LNCAP (cell line): ENCODE measurements at regions not wholly inside any gene's neighbourhood (a gene's known extent, or its start where the extent isn't known, plus 50 kb on each side); places are given as distances from the start of the nearest gene placed in this dataset.

ENCODE experiments used
- TF ChIP-seq, protein P1 (sequence below): fragments of 450-650 bp; IDR thresholded peaks from 2 replicates; pipeline ENCODE4 v1.5.1; 2017; ENCODE audit warnings: mild to moderate bottlenecking

GRCh38 chrX:117743469-117744251, 372.9 kb downstream of the KLHL13 start:
- TF ChIP-seq, protein P1, sequence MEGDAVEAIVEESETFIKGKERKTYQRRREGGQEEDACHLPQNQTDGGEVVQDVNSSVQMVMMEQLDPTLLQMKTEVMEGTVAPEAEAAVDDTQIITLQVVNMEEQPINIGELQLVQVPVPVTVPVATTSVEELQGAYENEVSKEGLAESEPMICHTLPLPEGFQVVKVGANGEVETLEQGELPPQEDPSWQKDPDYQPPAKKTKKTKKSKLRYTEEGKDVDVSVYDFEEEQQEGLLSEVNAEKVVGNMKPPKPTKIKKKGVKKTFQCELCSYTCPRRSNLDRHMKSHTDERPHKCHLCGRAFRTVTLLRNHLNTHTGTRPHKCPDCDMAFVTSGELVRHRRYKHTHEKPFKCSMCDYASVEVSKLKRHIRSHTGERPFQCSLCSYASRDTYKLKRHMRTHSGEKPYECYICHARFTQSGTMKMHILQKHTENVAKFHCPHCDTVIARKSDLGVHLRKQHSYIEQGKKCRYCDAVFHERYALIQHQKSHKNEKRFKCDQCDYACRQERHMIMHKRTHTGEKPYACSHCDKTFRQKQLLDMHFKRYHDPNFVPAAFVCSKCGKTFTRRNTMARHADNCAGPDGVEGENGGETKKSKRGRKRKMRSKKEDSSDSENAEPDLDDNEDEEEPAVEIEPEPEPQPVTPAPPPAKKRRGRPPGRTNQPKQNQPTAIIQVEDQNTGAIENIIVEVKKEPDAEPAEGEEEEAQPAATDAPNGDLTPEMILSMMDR = peak; percentile 55

- TF ChIP-seq, protein P1 = no peak
Observed at GRCh38 chrX:117713411-117713810, 403.2 kb downstream of the KLHL13 start.

GRCh38 chrX:117711782-117712181, 404.8 kb downstream of the KLHL13 start:
- TF ChIP-seq, protein P1 = no peak

- TF ChIP-seq, protein P1 = no peak
Observed at GRCh38 chrX:117707948-117708743, 408.5 kb downstream of the KLHL13 start.

DNA sequence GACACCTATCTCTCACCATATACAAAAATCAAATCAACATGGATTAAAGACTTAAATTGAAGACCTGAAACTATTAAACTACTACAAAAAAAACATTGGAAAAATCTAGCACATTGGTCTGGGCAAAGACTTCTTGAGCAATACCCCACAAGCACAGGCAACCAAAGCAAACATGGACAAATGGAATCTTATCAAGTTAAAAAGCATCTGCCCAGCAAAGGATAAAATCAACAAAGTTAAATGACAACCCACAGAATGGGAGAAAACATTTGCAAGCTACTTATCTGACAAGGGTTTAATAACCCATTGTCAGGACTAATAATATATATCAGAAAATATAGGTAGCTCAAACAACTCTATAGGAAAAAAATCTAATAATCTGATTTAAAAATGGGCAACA, 415.6 kb downstream of the KLHL13 start:
- TF ChIP-seq, protein P1 = no peak

- TF ChIP-seq, protein P1 = no peak
Observed at GRCh38 chrX:117689956-117690355, 426.7 kb downstream of the KLHL13 start.

- TF ChIP-seq, protein P1 = no peak
Observed at GRCh38 chrX:117680286-117680685, 436.3 kb downstream of the KLHL13 start.
